ENCODE measurements at regions not wholly inside any gene's neighbourhood (a gene's known extent, or its start where the extent isn't known, plus 50 kb on each side); places are given as distances from the start of the nearest gene placed in this dataset.

DNA sequence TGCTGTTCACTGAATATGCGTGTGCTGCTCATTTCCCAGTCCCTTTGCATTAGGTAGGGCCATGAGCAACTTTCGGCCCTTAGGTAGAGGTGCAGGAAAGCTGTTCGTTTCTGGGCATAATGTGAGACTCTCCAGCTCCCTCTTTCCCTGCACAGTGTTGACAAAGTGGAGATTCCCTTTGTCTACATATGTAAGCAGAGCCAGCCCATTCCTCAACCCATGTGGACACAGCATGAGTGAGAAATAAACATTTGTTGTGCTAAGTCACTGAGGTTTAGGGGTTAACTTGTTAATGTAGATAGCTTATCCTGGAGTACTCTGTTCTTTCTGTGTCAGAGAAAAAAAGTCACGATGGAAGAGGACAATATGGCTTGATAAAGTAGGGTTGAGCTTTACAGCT is 343.8 kb downstream of the PSAT1 start:
- Histone ChIP-seq H4K20me1 (ENCODE audit: insufficient read depth) (no peaks in the 10 kb centered on the region), H3K4me2 (no peak overlapping the region), H2AFZ (ENCODE audit: low read depth) (no peak overlapping the region), H3K79me2 (ENCODE audit: insufficient read depth, low read depth) (no peaks in the 10 kb centered on the region), H3K36me3 (ENCODE audit: insufficient read depth) (no peaks in the 10 kb centered on the region), H3K4me3 (IDR thresholded peaks at IDR 0.05; ENCODE audit: insufficient read depth, low read depth, low read length) (no peak overlapping the region), H3K9ac (no peak overlapping the region), H3K27ac (no peak overlapping the region), H3K4me1 (ENCODE audit: low read depth, poor library complexity, severe bottlenecking) (no peaks in the 10 kb centered on the region), H3K27me3 (ENCODE audit: insufficient read depth, low read depth) (no peaks in the 10 kb centered on the region)
- TF ChIP-seq, protein P1, sequence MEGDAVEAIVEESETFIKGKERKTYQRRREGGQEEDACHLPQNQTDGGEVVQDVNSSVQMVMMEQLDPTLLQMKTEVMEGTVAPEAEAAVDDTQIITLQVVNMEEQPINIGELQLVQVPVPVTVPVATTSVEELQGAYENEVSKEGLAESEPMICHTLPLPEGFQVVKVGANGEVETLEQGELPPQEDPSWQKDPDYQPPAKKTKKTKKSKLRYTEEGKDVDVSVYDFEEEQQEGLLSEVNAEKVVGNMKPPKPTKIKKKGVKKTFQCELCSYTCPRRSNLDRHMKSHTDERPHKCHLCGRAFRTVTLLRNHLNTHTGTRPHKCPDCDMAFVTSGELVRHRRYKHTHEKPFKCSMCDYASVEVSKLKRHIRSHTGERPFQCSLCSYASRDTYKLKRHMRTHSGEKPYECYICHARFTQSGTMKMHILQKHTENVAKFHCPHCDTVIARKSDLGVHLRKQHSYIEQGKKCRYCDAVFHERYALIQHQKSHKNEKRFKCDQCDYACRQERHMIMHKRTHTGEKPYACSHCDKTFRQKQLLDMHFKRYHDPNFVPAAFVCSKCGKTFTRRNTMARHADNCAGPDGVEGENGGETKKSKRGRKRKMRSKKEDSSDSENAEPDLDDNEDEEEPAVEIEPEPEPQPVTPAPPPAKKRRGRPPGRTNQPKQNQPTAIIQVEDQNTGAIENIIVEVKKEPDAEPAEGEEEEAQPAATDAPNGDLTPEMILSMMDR (conservative IDR thresholded peaks at IDR 0.05; ENCODE audit: low read depth, low read length), result no peak

DNA sequence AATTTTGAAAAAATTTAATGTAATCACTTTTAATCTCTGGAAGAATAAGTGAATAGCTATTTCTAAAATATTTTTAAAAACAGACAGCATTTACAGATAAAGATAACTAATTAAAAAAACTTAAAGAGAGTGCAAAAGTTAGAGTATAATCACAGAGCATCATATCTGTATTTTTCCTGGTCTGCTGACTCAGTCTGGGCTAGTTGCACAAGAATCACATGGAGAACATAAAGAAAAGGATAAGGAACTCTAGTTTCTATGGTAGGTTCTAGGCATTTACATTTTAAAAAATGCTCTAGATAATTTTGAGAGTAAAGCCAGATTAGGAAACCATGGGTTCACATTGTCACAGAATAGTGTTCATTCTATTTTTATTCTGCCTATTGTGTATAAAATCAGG is 347.4 kb downstream of the PSAT1 start:
- Histone ChIP-seq H3K4me2 (no peak overlapping the region), H3K36me3 (ENCODE audit: insufficient read depth) (no peaks in the 10 kb centered on the region), H3K9ac (no peak overlapping the region), H3K79me2 (ENCODE audit: insufficient read depth, low read depth) (no peaks in the 10 kb centered on the region), H3K4me3 (IDR thresholded peaks at IDR 0.05; ENCODE audit: insufficient read depth, low read depth, low read length) (no peak overlapping the region), H4K20me1 (ENCODE audit: insufficient read depth) (no peaks in the 10 kb centered on the region), H3K27me3 (ENCODE audit: insufficient read depth, low read depth) (no peaks in the 10 kb centered on the region), H2AFZ (ENCODE audit: low read depth) (no peak overlapping the region), H3K27ac (no peak overlapping the region), H3K4me1 (ENCODE audit: low read depth, poor library complexity, severe bottlenecking) (no peaks in the 10 kb centered on the region)
- TF ChIP-seq, protein P1 (conservative IDR thresholded peaks at IDR 0.05; ENCODE audit: low read depth, low read length), result no peak

DNA sequence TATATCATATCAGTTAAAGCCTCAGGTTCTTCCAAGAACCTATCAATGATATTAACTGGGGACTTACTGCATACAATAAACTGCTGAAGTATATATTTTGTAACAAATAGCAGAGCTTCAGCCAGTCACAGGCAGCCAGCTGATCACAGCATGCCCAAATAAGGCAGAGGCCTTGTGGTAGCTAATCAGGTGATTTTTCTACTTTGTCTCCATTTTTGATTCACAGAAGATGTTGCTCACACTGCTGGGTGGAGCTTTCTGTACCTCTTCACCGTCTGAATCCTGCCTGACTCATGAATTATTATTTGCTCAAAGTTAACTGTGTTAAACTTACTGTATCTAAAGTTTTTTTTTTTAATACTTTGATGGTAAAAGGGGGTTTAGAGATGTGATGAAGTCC is 357.4 kb downstream of the PSAT1 start:
- Histone ChIP-seq H3K79me2 (ENCODE audit: insufficient read depth, low read depth) (no peaks in the 10 kb centered on the region), H3K4me2 (no peak overlapping the region), H3K27ac (no peak overlapping the region), H3K4me1 (ENCODE audit: low read depth, poor library complexity, severe bottlenecking) (no peaks in the 10 kb centered on the region), H3K9ac (no peak overlapping the region), H2AFZ (ENCODE audit: low read depth) (no peak overlapping the region), H4K20me1 (ENCODE audit: insufficient read depth) (no peaks in the 10 kb centered on the region), H3K27me3 (ENCODE audit: insufficient read depth, low read depth) (no peaks in the 10 kb centered on the region), H3K4me3 (IDR thresholded peaks at IDR 0.05; ENCODE audit: insufficient read depth, low read depth, low read length) (no peak overlapping the region), H3K36me3 (ENCODE audit: insufficient read depth) (no peaks in the 10 kb centered on the region)
- TF ChIP-seq, protein P1 (conservative IDR thresholded peaks at IDR 0.05; ENCODE audit: low read depth, low read length), result no peak

DNA sequence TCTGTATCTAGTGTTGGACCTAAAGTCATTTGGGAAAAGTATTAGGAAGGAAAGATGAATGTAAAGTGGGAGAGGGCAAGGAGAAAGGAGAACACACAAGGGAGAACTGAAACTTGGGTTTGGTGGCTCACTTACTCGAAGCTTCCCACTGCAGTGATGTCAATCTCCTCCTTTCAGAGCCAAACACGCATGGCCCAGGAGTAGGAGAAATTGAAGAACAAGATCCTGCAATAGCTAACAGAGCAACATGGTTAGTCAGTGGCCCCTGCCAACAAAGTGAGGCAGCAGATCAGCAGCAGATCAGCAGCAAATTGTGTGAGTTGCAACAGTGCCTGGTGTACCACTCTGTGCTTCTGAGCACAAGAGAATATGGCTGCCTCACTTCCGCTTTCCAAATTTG is 366.4 kb downstream of the PSAT1 start:
- H2AFZ ChIP-seq (ENCODE audit: low read depth), result no peak overlapping the region

More for the DNA sequence above, 366.4 kb downstream of the PSAT1 start:
- no peaks in the 10 kb centered on the region for H3K79me2 ChIP-seq (ENCODE audit: insufficient read depth, low read depth)
- no peak overlapping the region for H3K4me3 ChIP-seq (IDR thresholded peaks at IDR 0.05; ENCODE audit: insufficient read depth, low read depth, low read length)
- H3K27ac ChIP-seq, result no peak overlapping the region
- H3K4me2 ChIP-seq, result no peak overlapping the region
- no peaks in the 10 kb centered on the region for H4K20me1 ChIP-seq (ENCODE audit: insufficient read depth)
- TF ChIP-seq, protein P1 (conservative IDR thresholded peaks at IDR 0.05; ENCODE audit: low read depth, low read length), result no peak
- no peaks in the 10 kb centered on the region for H3K27me3 ChIP-seq (ENCODE audit: insufficient read depth, low read depth)
- H3K9ac ChIP-seq, result no peak overlapping the region
- no peaks in the 10 kb centered on the region for H3K36me3 ChIP-seq (ENCODE audit: insufficient read depth)
- no peaks in the 10 kb centered on the region for H3K4me1 ChIP-seq (ENCODE audit: low read depth, poor library complexity, severe bottlenecking)

All from KMS-11 (cell line).